A549 (cell line): ENCODE measurements at regions not wholly inside any gene's neighbourhood (a gene's known extent, or its start where the extent isn't known, plus 50 kb on each side); places are given as distances from the start of the nearest gene placed in this dataset.

Experiments used
- CBX8 ChIP-seq: fragments of 200-600 bp; sonication (generic); IDR thresholded peaks from 2 replicates; pipeline ENCODE4 v1.6.1; 2016
- MAFK ChIP-seq: fragments of 450-650 bp; IDR thresholded peaks from 2 replicates; pipeline ENCODE4 v1.6.1; 2014; ENCODE audit not compliant: partially characterized antibody
- POLR2A ChIP-seq: IDR thresholded peaks from 2 replicates; pipeline ENCODE4 v1.6.1; 2012; ENCODE audit warnings: mild to moderate bottlenecking, low read length
- RAD21 ChIP-seq, 2 experiments: fragments of >200 bp in 1 of 2; sonication (Bioruptor Twin) in 1 of 2; formaldehyde crosslinking in 1 of 2; IDR thresholded peaks in 1 of 2; conservative IDR thresholded peaks in 1 of 2; 2 replicates in 1 of 2; 3 replicates in 1 of 2; pipeline ENCODE4 v1.6.1; 2012 to 2018; ENCODE audit warnings: inconsistent platforms in 1 of 2
- REST ChIP-seq: fragments of 200-600 bp; sonication (generic); IDR thresholded peaks from 2 replicates; pipeline ENCODE4 v1.6.1; 2016; ENCODE audit warnings: antibody characterized with exemption, mild to moderate bottlenecking, moderate library complexity
- RFX5 ChIP-seq: fragments of 450-650 bp; IDR thresholded peaks from 2 replicates; pipeline ENCODE4 v1.7.1; 2014; ENCODE audit warnings: antibody characterized with exemption, mild to moderate bottlenecking, moderate library complexity
- SREBF2 ChIP-seq: fragments of 450-650 bp; IDR thresholded peaks from 2 replicates; pipeline ENCODE4 v1.6.1; 2014; ENCODE audit warnings: mild to moderate bottlenecking, moderate library complexity
- USF2 ChIP-seq: fragments of 450-650 bp; IDR thresholded peaks from 2 replicates; pipeline ENCODE4 v1.6.1; 2014; ENCODE audit warnings: antibody characterized with exemption
- TF ChIP-seq, protein P1 (sequence below): fragments of >200 bp; sonication (Bioruptor Twin); formaldehyde crosslinking; IDR thresholded peaks from 3 replicates; pipeline ENCODE4 v1.5.1; 2016
- TF ChIP-seq, protein P2 (sequence below): IDR thresholded peaks from 2 replicates; pipeline ENCODE4 v1.6.1; 2012

GRCh38 chr13:112169941-112170822, 103.2 kb downstream of the SOX1 start:
- TF ChIP-seq, protein P1, sequence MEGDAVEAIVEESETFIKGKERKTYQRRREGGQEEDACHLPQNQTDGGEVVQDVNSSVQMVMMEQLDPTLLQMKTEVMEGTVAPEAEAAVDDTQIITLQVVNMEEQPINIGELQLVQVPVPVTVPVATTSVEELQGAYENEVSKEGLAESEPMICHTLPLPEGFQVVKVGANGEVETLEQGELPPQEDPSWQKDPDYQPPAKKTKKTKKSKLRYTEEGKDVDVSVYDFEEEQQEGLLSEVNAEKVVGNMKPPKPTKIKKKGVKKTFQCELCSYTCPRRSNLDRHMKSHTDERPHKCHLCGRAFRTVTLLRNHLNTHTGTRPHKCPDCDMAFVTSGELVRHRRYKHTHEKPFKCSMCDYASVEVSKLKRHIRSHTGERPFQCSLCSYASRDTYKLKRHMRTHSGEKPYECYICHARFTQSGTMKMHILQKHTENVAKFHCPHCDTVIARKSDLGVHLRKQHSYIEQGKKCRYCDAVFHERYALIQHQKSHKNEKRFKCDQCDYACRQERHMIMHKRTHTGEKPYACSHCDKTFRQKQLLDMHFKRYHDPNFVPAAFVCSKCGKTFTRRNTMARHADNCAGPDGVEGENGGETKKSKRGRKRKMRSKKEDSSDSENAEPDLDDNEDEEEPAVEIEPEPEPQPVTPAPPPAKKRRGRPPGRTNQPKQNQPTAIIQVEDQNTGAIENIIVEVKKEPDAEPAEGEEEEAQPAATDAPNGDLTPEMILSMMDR, result no peak
- TF ChIP-seq CBX8, result no peak
- TF ChIP-seq RFX5, result no peak
- TF ChIP-seq MAFK, result no peak
- TF ChIP-seq, protein P2, sequence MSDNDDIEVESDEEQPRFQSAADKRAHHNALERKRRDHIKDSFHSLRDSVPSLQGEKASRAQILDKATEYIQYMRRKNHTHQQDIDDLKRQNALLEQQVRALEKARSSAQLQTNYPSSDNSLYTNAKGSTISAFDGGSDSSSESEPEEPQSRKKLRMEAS, result no peak
- no peak for TF ChIP-seq POLR2A
- no peak for TF ChIP-seq SREBF2
- no peak for TF ChIP-seq REST
- TF ChIP-seq USF2, result no peak
- no peak for TF ChIP-seq RAD21 (conservative IDR thresholded peaks at IDR 0.05 in 1 of 2, IDR thresholded peaks at IDR 0.05 in 1 of 2)
